Hematopoietic multipotent progenitor cell treated with erythropoietin and hydrocortisone succinate and interleukin-3 and kit ligand, for 4 days (in vitro differentiated cells): ENCODE measurements at regions not wholly inside any gene's neighbourhood (a gene's known extent, or its start where the extent isn't known, plus 50 kb on each side); places are given as distances from the start of the nearest gene placed in this dataset.
"Not testable (repeated sequence)": the region's sequence is repeated elsewhere in the genome, so short reads cannot be mapped to it uniquely, and the experiment has no call there.

Experiments used
- DNase-seq: peaks from one replicate; pipeline ENCODE4 v3.0.0-alpha.2; 2015

- DNase-seq, result no peak
These were observed 68.2 kb upstream of the SSTR4 start for GRCh38 chr20:22966787-22967464.

- not testable (repeated sequence) for DNase-seq
These were observed 67.4 kb upstream of the SSTR4 start for GRCh38 chr20:22967706-22968105.

GRCh38 chr20:22969031-22969430 is 66.1 kb upstream of the SSTR4 start:
- DNase-seq, result not testable (repeated sequence)

GRCh38 chr20:22971077-22971476 is 64.0 kb upstream of the SSTR4 start:
- DNase-seq, result peak; percentile 41

GRCh38 chr20:22974354-22974753 is 60.8 kb upstream of the SSTR4 start:
- peak; percentile 68 for DNase-seq

GRCh38 chr20:22977047-22977785 is 57.9 kb upstream of the SSTR4 start:
- no peak for DNase-seq

GRCh38 chr20:22984008-22984407 is 51.1 kb upstream of the SSTR4 start:
- peak; percentile 22 for DNase-seq

GRCh38 chr20:22984606-22985005 is 50.5 kb upstream of the SSTR4 start:
- peak; percentile 68 for DNase-seq

GRCh38 chr20:22985239-22985778 is 49.8 kb upstream of the SSTR4 start:
- no peak for DNase-seq
